ENCODE measurements at regions not wholly inside any gene's neighbourhood (a gene's known extent, or its start where the extent isn't known, plus 50 kb on each side); places are given as distances from the start of the nearest gene placed in this dataset.

DNA sequence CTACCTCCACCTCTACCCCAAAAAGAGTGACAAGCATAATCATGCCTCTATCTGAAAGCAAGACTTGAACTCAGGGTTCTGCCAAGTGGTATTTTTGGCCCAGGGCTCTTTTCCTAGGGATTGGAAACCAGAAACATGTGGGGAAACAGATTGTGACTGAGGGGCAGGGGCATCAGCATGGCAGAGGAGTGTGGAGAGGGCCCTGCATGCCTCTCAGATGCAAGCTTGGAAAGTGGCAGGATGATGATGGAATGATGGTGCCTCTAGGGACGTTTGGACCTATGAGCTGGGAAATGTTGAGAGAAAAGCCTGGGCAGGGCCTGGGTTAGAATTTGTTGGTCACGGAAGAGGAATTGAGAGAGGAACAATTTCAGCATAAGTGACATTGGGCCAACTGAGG, 78.4 kb upstream of the LEP start:
- peak overlapping the region in 2 of 6 donors; percentile 27 to 40 for H3K27ac Mint-ChIP-seq
- peaks cover 6 to 16% of the 10 kb centered on the region in 2 donors for H3K36me3 Mint-ChIP-seq
- peaks cover 72 to 87% (median 75%) of the 10 kb centered on the region in 3 donors for H3K27me3 Mint-ChIP-seq
- no peak overlapping the region for H3K4me3 Mint-ChIP-seq
- no peak for ATAC-seq (ENCODE audit: low read depth in 2 of 2)
- DNase-seq: no peak
- H3K4me1 Mint-ChIP-seq: peaks cover 10 to 19% (median 17%) of the 10 kb centered on the region in 3 donors
- H3K9me3 Mint-ChIP-seq: peaks cover 0 to 6% (median 0%) of the 10 kb centered on the region in 7 donors

DNA sequence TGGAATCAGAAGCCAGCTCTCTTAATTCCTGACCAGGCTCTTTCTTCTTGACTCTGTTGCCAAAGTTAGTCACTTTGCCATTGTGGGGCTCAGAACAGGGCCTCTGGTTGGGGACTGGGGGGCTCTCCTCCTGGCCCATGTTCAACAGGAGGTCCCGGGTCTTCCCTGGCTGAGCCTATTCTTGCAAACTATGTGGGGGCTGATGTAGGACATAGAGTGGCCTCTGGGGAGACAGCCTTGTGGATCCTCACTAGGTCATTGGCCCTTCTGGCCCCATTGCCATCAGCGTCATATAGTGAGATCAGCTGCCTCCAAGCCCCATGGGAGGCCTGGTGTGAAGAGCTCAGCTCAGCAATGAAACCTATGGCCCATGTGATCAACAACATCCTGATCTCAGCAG, 77.6 kb upstream of the LEP start:
- Mint-ChIP-seq H3K36me3 (peaks cover 6 to 16% of the 10 kb centered on the region in 2 donors), H3K9me3 (peaks cover 0 to 7% (median 0%) of the 10 kb centered on the region in 7 donors), H3K4me1 (peaks cover 12 to 25% (median 24%) of the 10 kb centered on the region in 3 donors), H3K4me3 (no peak overlapping the region), H3K27ac (no peak overlapping the region), H3K27me3 (peaks cover 72 to 87% (median 73%) of the 10 kb centered on the region in 3 donors)
- DNase-seq (no peak), ATAC-seq (ENCODE audit: low read depth in 2 of 2) (no peak)

- no peak for ATAC-seq (ENCODE audit: low read depth in 2 of 2)
- DNase-seq: no peak
- Mint-ChIP-seq H3K4me1 (peaks cover 20 to 33% (median 33%) of the 10 kb centered on the region in 3 donors), H3K4me3 (peak overlapping the region in 2 of 8 donors; percentile 37 to 50), H3K27me3 (peaks cover 74 to 90% (median 75%) of the 10 kb centered on the region in 3 donors), H3K27ac (no peak overlapping the region), H3K9me3 (peaks cover 0 to 8% (median 0%) of the 10 kb centered on the region in 7 donors), H3K36me3 (peaks cover 6 to 16% of the 10 kb centered on the region in 2 donors)
Observed at GRCh38 chr7:128164061-128164954, 76.8 kb upstream of the LEP start.

DNA sequence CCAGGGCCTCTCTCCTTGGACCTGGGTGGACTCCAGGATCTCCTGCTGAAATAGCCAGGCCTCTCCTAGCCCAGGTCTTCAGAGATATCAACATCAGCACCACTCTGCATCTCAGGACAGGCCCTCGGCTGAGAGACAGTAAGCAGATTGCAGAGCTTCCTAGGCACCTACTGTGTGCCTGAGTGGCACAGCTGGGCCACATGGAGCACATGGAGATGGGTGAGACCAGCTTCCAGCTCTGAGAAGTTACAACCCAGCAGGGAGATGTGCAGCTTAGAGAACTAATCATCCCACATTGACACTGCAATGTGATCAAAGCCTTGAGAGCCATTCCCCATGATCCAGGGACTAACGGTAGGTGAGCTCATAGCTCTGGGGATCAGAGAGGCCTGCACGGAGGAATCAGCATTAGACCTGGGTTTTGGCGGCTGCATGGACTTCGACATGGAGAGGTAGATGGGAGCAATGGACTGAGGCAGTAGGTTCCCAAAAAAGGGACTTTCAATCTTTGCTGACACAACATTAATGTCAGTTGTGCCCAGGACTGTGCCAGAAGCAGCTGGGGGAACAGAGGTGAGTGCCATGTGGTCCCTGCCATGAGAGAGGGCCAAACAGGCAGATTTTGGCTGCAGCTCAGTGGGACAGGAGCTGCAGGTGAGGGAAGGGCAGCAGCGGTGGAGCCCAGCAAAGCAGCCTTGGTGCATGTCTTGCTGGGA, 76.0 kb upstream of the LEP start:
- H3K27me3 Mint-ChIP-seq: peaks cover 75 to 91% (median 77%) of the 10 kb centered on the region in 3 donors

GRCh38 chr7:128165927-128166420, 75.1 kb upstream of the LEP start:
- peaks cover 6 to 16% of the 10 kb centered on the region in 2 donors for H3K36me3 Mint-ChIP-seq
- DNase-seq (no peak), ATAC-seq (ENCODE audit: low read depth in 2 of 2) (no peak)
- peaks cover 0 to 10% (median 0%) of the 10 kb centered on the region in 7 donors for H3K9me3 Mint-ChIP-seq
- peaks cover 67 to 88% (median 76%) of the 10 kb centered on the region in 3 donors for H3K27me3 Mint-ChIP-seq
- H3K4me3 Mint-ChIP-seq: peak overlapping the region; percentile 71 to 90 (median 82)
- peak overlapping the region in 1 of 6 donors; percentile 49 for H3K27ac Mint-ChIP-seq
- peaks cover 24 to 35% (median 35%) of the 10 kb centered on the region in 3 donors for H3K4me1 Mint-ChIP-seq

More for the DNA sequence above, 76.0 kb upstream of the LEP start:
- H3K27ac Mint-ChIP-seq: peak overlapping the region in 1 of 6 donors; percentile 66
- peaks cover 6 to 16% of the 10 kb centered on the region in 2 donors for H3K36me3 Mint-ChIP-seq
- H3K4me1 Mint-ChIP-seq: peaks cover 24 to 35% (median 35%) of the 10 kb centered on the region in 3 donors
- ATAC-seq (ENCODE audit: low read depth in 2 of 2): no peak
- DNase-seq: no peak
- peak overlapping the region; percentile 3 to 90 (median 81) for H3K4me3 Mint-ChIP-seq
- peaks cover 0 to 10% (median 0%) of the 10 kb centered on the region in 7 donors for H3K9me3 Mint-ChIP-seq

- peak overlapping the region; percentile 71 to 92 (median 84) for H3K4me3 Mint-ChIP-seq
- DNase-seq (no peak), ATAC-seq (ENCODE audit: low read depth in 2 of 2) (peak in 1 of 2 donors; percentile 32)
- H3K36me3 Mint-ChIP-seq: peaks cover 6 to 16% of the 10 kb centered on the region in 2 donors
- peaks cover 0 to 10% (median 0%) of the 10 kb centered on the region in 7 donors for H3K9me3 Mint-ChIP-seq
- H3K27ac Mint-ChIP-seq: no peak overlapping the region
- peaks cover 24 to 35% (median 35%) of the 10 kb centered on the region in 3 donors for H3K4me1 Mint-ChIP-seq
- peaks cover 62 to 86% (median 74%) of the 10 kb centered on the region in 3 donors for H3K27me3 Mint-ChIP-seq
Observed at GRCh38 chr7:128166603-128167041, 74.5 kb upstream of the LEP start.

GRCh38 chr7:128167042-128167701, 73.9 kb upstream of the LEP start:
- Mint-ChIP-seq H3K27me3 (peaks cover 58 to 87% (median 69%) of the 10 kb centered on the region in 3 donors), H3K36me3 (peaks cover 6 to 16% of the 10 kb centered on the region in 2 donors), H3K4me3 (peak overlapping the region; percentile 68 to 92 (median 82)), H3K9me3 (peaks cover 0 to 10% (median 0%) of the 10 kb centered on the region in 7 donors), H3K27ac (no peak overlapping the region), H3K4me1 (peaks cover 27 to 35% (median 35%) of the 10 kb centered on the region in 3 donors)
- ATAC-seq (ENCODE audit: low read depth in 2 of 2) (peak; percentile 62), DNase-seq (no peak)

- Mint-ChIP-seq H3K36me3 (peaks cover under 1 to 8% of the 10 kb centered on the region in 2 donors), H3K4me3 (peak overlapping the region; percentile 60 to 89 (median 78)), H3K27ac (no peak overlapping the region), H3K4me1 (peaks cover 27 to 35% (median 35%) of the 10 kb centered on the region in 3 donors), H3K9me3 (peaks cover 0 to 10% (median 0%) of the 10 kb centered on the region in 7 donors), H3K27me3 (peaks cover 55 to 82% (median 60%) of the 10 kb centered on the region in 3 donors)
- DNase-seq (no peak), ATAC-seq (ENCODE audit: low read depth in 2 of 2) (peak; percentile 7 to 14)
Observed at GRCh38 chr7:128167791-128168666, 73.0 kb upstream of the LEP start.

DNA sequence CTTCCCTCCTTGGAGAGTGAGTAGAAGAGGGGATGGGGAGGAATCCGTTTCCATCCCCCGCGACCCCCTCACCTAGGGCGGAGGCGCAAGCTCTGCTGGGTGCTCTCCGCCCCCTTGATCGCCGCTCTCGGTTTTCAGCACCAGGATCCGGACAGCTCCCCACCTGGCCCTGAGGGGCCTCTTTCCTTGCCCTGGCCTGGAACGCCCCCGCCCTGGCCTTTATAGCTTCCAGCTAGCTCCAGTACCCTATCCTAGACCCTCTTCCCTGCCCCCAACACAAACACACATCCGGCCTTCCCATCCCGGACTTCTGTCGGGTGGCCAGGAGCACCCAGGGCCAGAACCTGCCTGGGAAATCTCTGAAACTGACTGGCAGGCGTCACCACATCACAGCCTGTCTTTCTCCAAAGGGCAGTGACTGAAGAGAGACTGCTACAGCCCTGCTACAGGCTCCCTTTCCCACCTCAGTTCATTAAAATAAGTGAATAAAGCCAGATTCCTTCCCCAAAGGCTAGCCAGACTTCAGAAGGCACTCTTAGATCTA, 72.3 kb upstream of the LEP start:
- H3K27me3 Mint-ChIP-seq: peaks cover 49 to 78% (median 53%) of the 10 kb centered on the region in 3 donors
- no peak for DNase-seq

GRCh38 chr7:128170461-128170860, 70.6 kb upstream of the LEP start:
- peaks cover 0 to 5% (median 0%) of the 10 kb centered on the region in 7 donors for H3K9me3 Mint-ChIP-seq
- no peak for ATAC-seq (ENCODE audit: low read depth in 2 of 2)

More for the DNA sequence above, 72.3 kb upstream of the LEP start:
- H3K9me3 Mint-ChIP-seq: peaks cover 0 to 10% (median 0%) of the 10 kb centered on the region in 7 donors
- peaks cover 0 to 8% of the 10 kb centered on the region in 2 donors for H3K36me3 Mint-ChIP-seq
- no peak overlapping the region for H3K27ac Mint-ChIP-seq
- peak overlapping the region; percentile 60 to 85 (median 78) for H3K4me3 Mint-ChIP-seq
- ATAC-seq (ENCODE audit: low read depth in 2 of 2): no peak
- H3K4me1 Mint-ChIP-seq: peaks cover 27 to 35% (median 35%) of the 10 kb centered on the region in 3 donors

GRCh38 chr7:128171342-128171918, 69.6 kb upstream of the LEP start:
- DNase-seq (no peak), ATAC-seq (ENCODE audit: low read depth in 2 of 2) (no peak)
- peaks cover 23 to 26% (median 24%) of the 10 kb centered on the region in 3 donors for H3K4me1 Mint-ChIP-seq
- no peak overlapping the region for H3K4me3 Mint-ChIP-seq
- no peak overlapping the region for H3K27ac Mint-ChIP-seq
- H3K27me3 Mint-ChIP-seq: peaks cover 30 to 71% (median 45%) of the 10 kb centered on the region in 3 donors
- peaks cover 0 to 4% (median 0%) of the 10 kb centered on the region in 7 donors for H3K9me3 Mint-ChIP-seq
- no peaks in the 10 kb centered on the region for H3K36me3 Mint-ChIP-seq

More at GRCh38 chr7:128170461-128170860, 70.6 kb upstream of the LEP start:
- Mint-ChIP-seq H3K36me3 (peaks cover 0 to 1% of the 10 kb centered on the region in 2 donors), H3K4me3 (peak overlapping the region in 1 of 8 donors; percentile 2), H3K4me1 (peaks cover 26 to 36% (median 30%) of the 10 kb centered on the region in 3 donors), H3K27ac (peak overlapping the region in 1 of 6 donors; percentile 39), H3K27me3 (peaks cover 37 to 79% (median 48%) of the 10 kb centered on the region in 3 donors)
- no peak for DNase-seq

Data from naive B cell (primary cell).